ENCODE measurements at regions not wholly inside any gene's neighbourhood (a gene's known extent, or its start where the extent isn't known, plus 50 kb on each side); places are given as distances from the start of the nearest gene placed in this dataset.

DNA sequence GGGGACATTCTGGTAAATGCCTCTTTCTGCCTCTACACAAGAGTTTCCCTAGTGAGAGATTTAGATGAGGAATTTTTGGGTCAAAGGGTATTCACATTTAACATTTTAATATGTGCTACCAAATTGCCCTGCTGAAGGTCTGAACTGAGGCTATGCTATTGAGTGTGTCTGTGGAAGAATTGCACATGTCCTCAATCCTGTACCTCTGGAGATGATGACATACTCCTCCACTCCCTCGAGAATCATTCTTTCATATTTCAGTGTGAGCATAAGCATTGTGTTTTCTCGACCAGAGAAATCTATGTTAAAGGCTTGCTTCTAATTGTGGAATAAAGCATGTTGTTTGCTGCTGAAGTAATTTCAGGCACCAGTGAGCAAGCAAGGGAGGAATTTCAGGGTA is 110.5 kb downstream of the TSN start:
- no peak for TF ChIP-seq POLR2AphosphoS5 (IDR thresholded peaks at IDR 0.05)
- no peak for TF ChIP-seq POLR2A (IDR thresholded peaks at IDR 0.05)
- TF ChIP-seq, protein P1, sequence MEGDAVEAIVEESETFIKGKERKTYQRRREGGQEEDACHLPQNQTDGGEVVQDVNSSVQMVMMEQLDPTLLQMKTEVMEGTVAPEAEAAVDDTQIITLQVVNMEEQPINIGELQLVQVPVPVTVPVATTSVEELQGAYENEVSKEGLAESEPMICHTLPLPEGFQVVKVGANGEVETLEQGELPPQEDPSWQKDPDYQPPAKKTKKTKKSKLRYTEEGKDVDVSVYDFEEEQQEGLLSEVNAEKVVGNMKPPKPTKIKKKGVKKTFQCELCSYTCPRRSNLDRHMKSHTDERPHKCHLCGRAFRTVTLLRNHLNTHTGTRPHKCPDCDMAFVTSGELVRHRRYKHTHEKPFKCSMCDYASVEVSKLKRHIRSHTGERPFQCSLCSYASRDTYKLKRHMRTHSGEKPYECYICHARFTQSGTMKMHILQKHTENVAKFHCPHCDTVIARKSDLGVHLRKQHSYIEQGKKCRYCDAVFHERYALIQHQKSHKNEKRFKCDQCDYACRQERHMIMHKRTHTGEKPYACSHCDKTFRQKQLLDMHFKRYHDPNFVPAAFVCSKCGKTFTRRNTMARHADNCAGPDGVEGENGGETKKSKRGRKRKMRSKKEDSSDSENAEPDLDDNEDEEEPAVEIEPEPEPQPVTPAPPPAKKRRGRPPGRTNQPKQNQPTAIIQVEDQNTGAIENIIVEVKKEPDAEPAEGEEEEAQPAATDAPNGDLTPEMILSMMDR (IDR thresholded peaks at IDR 0.05) = no peak
- TF ChIP-seq EP300 (IDR thresholded peaks at IDR 0.05) = no peak
- 57 to 69% methylated on average over 1 to 2 of the region's 2 CpGs for WGBS, 2 donors
- Histone ChIP-seq H3K4me3 (no peak overlapping the region), H3K27ac (no peak overlapping the region), H3K4me1 (no peaks in the 10 kb centered on the region), H3K36me3 (no peaks in the 10 kb centered on the region), H3K27me3 (no peaks in the 10 kb centered on the region), H3K9me3 (no peaks in the 10 kb centered on the region)
- ATAC-seq (ENCODE audit: low FRiP score in 2 of 2) = no peak
- no peak for DNase-seq

DNA sequence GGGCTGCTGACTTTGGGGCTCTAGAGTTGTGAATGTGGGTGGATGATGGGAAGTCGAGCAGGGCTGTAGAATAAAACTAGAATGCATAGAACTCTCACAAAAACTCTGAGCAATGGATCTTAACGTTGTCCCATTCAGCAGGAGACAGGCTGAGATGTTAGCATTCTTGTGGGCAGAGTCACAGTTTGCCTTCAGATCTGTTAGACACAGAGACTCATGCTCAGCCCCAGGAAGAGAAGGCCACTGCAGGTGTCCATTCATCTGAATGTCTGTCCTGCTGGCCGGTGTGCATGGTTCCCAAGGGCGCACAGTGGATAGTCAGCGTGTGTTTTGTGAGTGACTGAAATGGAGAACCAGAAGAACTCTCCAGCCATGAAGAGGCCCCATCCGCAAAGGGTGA is 111.3 kb downstream of the TSN start:
- DNase-seq (no peak), ATAC-seq (ENCODE audit: low FRiP score in 2 of 2) (no peak)
- Histone ChIP-seq H3K4me3 (no peak overlapping the region), H3K27ac (no peak overlapping the region), H3K4me1 (no peaks in the 10 kb centered on the region), H3K9me3 (no peaks in the 10 kb centered on the region), H3K36me3 (no peaks in the 10 kb centered on the region), H3K27me3 (no peaks in the 10 kb centered on the region)
- TF ChIP-seq POLR2AphosphoS5 (IDR thresholded peaks at IDR 0.05) (no peak), POLR2A (IDR thresholded peaks at IDR 0.05) (no peak), EP300 (IDR thresholded peaks at IDR 0.05) (no peak)
- TF ChIP-seq, protein P1 (IDR thresholded peaks at IDR 0.05) = no peak
- 85 to 89% methylated on average over 6 of the region's 6 CpGs for WGBS, 2 donors

DNA sequence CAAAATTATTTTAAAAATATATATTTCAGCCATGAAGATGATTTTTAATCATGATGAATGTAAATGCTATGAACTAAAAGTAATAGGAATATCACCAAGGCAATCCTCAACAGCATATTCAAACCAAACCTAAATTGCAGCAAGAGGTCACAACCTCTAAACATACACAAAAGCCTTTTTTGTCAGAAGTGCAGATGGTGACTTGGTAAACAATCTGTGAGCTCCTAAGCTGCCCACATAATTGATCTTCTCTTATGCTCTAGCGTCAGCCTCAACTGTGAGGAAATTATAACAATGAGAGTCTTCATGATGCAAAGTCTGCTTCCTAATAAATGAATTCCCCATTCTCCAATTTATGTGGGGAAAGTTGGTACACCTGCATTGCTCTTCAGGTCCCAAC is 113.2 kb downstream of the TSN start:
- H3K27ac ChIP-seq = no peak overlapping the region
- no peaks in the 10 kb centered on the region for H3K4me1 ChIP-seq
- H3K4me3 ChIP-seq = no peak overlapping the region
- H3K27me3 ChIP-seq = no peaks in the 10 kb centered on the region
- TF ChIP-seq POLR2A (IDR thresholded peaks at IDR 0.05) (no peak), POLR2AphosphoS5 (IDR thresholded peaks at IDR 0.05) (no peak), EP300 (IDR thresholded peaks at IDR 0.05) (no peak)
- TF ChIP-seq, protein P1 (IDR thresholded peaks at IDR 0.05) = no peak
- WGBS, 2 donors = 33 to 44% methylated on average over 1 of the region's 1 CpG
- H3K9me3 ChIP-seq = no peaks in the 10 kb centered on the region
- ATAC-seq (ENCODE audit: low FRiP score in 2 of 2) = no peak
- no peaks in the 10 kb centered on the region for H3K36me3 ChIP-seq
- DNase-seq = no peak

DNA sequence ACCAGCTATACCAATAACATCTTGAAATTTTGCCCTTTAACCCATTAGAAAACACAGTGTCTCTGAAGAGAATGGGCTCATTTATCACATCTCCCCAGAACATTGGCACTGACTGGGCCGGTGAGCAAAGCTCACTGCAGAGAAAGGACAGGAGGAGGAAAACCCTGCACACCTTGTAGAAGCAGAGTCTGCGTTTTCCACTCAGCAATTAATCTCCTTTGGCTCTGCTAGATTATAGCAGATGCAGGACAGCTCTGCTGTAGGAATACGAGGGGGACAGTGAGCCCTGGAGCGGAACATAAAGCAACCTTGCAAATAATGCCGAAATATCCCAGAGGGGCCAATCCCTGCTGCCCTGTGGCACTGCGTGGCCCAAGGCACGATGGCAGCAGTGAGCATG is 113.9 kb downstream of the TSN start:
- Histone ChIP-seq H3K27ac (no peak overlapping the region), H3K4me1 (no peaks in the 10 kb centered on the region), H3K36me3 (no peaks in the 10 kb centered on the region), H3K4me3 (no peak overlapping the region), H3K27me3 (no peaks in the 10 kb centered on the region), H3K9me3 (no peaks in the 10 kb centered on the region)
- DNase-seq (no peak), ATAC-seq (ENCODE audit: low FRiP score in 2 of 2) (no peak)
- TF ChIP-seq, protein P1 (IDR thresholded peaks at IDR 0.05) = no peak
- TF ChIP-seq EP300 (IDR thresholded peaks at IDR 0.05) = no peak
- TF ChIP-seq POLR2A (IDR thresholded peaks at IDR 0.05) = no peak
- TF ChIP-seq POLR2AphosphoS5 (IDR thresholded peaks at IDR 0.05) = no peak
- WGBS, 2 donors = 70 to 72% methylated on average over 7 of the region's 7 CpGs

DNA sequence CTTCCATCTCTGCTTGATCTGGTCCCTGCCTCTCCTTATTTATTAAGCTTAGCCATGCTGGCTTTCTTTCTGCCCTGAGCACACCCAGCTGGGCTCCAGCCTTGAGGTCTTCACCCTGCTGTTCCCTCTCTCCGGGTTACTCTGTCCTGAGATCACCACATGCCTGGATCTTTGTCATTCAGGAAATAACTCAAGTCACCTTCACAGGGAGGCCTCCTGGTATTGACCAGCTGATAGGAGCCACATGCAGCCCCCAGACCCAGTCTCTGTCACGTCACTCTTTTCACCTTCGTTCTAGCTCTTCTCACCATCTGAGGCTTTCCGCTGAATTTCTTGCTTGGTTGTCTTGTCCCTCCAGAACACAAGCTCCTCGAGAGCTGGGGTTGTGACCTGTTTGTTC is 114.4 kb downstream of the TSN start:
- TF ChIP-seq, protein P1 (IDR thresholded peaks at IDR 0.05) = no peak
- TF ChIP-seq EP300 (IDR thresholded peaks at IDR 0.05) (no peak), POLR2AphosphoS5 (IDR thresholded peaks at IDR 0.05) (no peak), POLR2A (IDR thresholded peaks at IDR 0.05) (no peak)
- Histone ChIP-seq H3K4me1 (no peaks in the 10 kb centered on the region), H3K27me3 (no peaks in the 10 kb centered on the region), H3K9me3 (no peaks in the 10 kb centered on the region), H3K36me3 (no peaks in the 10 kb centered on the region), H3K27ac (no peak overlapping the region), H3K4me3 (no peak overlapping the region)
- WGBS, 2 donors = 80 to 87% methylated on average over 5 of the region's 5 CpGs
- ATAC-seq (ENCODE audit: low FRiP score in 2 of 2) (no peak), DNase-seq (no peak)
